ENCODE measurements at regions not wholly inside any gene's neighbourhood (a gene's known extent, or its start where the extent isn't known, plus 50 kb on each side); places are given as distances from the start of the nearest gene placed in this dataset.
"Not testable (repeated sequence)": the region's sequence is repeated elsewhere in the genome, so short reads cannot be mapped to it uniquely, and the experiment has no call there.

DNA sequence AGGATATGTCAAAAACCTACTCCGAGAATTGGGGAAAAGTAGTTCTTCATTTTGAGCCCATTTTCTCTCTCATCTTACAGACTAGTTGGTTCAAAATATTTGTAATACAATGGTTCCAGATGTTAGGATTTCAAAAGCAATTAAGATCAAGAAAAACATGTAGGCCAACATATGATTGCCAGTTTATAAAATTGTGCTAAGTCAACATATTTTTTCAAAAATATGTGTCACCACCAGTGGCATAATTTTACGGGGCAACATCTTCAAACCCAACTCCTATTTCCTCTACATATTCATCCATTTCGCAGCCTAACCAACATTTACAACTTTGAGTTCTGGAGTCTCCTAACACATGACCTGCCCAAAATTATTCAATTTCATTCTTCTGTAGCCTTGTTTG lies 514.5 kb upstream of the TPK1 start:
- H3K4me3 ChIP-seq: no peak overlapping the region
- intact Hi-C loops (cut with DNase I; ENCODE audit: low total_unique reads): no loop called here
- no peak for TF ChIP-seq POLR2A (IDR thresholded peaks at IDR 0.05)
- TF ChIP-seq, protein P1, sequence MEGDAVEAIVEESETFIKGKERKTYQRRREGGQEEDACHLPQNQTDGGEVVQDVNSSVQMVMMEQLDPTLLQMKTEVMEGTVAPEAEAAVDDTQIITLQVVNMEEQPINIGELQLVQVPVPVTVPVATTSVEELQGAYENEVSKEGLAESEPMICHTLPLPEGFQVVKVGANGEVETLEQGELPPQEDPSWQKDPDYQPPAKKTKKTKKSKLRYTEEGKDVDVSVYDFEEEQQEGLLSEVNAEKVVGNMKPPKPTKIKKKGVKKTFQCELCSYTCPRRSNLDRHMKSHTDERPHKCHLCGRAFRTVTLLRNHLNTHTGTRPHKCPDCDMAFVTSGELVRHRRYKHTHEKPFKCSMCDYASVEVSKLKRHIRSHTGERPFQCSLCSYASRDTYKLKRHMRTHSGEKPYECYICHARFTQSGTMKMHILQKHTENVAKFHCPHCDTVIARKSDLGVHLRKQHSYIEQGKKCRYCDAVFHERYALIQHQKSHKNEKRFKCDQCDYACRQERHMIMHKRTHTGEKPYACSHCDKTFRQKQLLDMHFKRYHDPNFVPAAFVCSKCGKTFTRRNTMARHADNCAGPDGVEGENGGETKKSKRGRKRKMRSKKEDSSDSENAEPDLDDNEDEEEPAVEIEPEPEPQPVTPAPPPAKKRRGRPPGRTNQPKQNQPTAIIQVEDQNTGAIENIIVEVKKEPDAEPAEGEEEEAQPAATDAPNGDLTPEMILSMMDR (IDR thresholded peaks at IDR 0.05): no peak

GRCh38 chr7:145349452-145349851 lies 513.6 kb upstream of the TPK1 start:
- H3K4me3 ChIP-seq; H3K9me3 ChIP-seq; DNase-seq; H3K4me1 ChIP-seq; H3K36me3 ChIP-seq; intact Hi-C loops (cut with DNase I; ENCODE audit: low total_unique reads); H3K27me3 ChIP-seq; H3K27ac ChIP-seq: not testable (repeated sequence)

More for the DNA sequence above, 514.5 kb upstream of the TPK1 start:
- Histone ChIP-seq H3K36me3 (no peaks in the 10 kb centered on the region), H3K27me3 (no peaks in the 10 kb centered on the region), H3K4me1 (no peaks in the 10 kb centered on the region), H3K9me3 (no peaks in the 10 kb centered on the region), H3K27ac (no peak overlapping the region)
- DNase-seq: no peak

GRCh38 chr7:145347271-145347670 lies 511.4 kb upstream of the TPK1 start:
- Histone ChIP-seq H3K27ac (no peak overlapping the region), H3K9me3 (no peaks in the 10 kb centered on the region), H3K4me1 (no peaks in the 10 kb centered on the region), H3K27me3 (no peaks in the 10 kb centered on the region), H3K4me3 (no peak overlapping the region), H3K36me3 (no peaks in the 10 kb centered on the region)
- DNase-seq: no peak
- TF ChIP-seq, protein P1 (IDR thresholded peaks at IDR 0.05): no peak
- no peak for TF ChIP-seq POLR2A (IDR thresholded peaks at IDR 0.05)
- intact Hi-C loops (cut with DNase I; ENCODE audit: low total_unique reads): no loop called here

GRCh38 chr7:145339319-145339718 lies 503.5 kb upstream of the TPK1 start:
- TF ChIP-seq, protein P1 (IDR thresholded peaks at IDR 0.05): no peak
- no peak for TF ChIP-seq POLR2A (IDR thresholded peaks at IDR 0.05)
- no peak overlapping the region for H3K4me3 ChIP-seq
- H3K27ac ChIP-seq: no peak overlapping the region
- intact Hi-C loops (cut with DNase I; ENCODE audit: low total_unique reads): no loop called here
- H3K4me1 ChIP-seq: no peaks in the 10 kb centered on the region
- no peak for DNase-seq
- H3K27me3 ChIP-seq: no peaks in the 10 kb centered on the region
- H3K9me3 ChIP-seq: no peaks in the 10 kb centered on the region
- no peaks in the 10 kb centered on the region for H3K36me3 ChIP-seq

GRCh38 chr7:145331522-145331921 lies 495.7 kb upstream of the TPK1 start:
- Histone ChIP-seq H3K4me3 (no peak overlapping the region), H3K27ac (no peak overlapping the region), H3K4me1 (no peaks in the 10 kb centered on the region), H3K9me3 (no peaks in the 10 kb centered on the region), H3K36me3 (no peaks in the 10 kb centered on the region), H3K27me3 (no peaks in the 10 kb centered on the region)
- intact Hi-C loops (cut with DNase I; ENCODE audit: low total_unique reads): no loop called here
- TF ChIP-seq, protein P1 (IDR thresholded peaks at IDR 0.05): no peak
- TF ChIP-seq POLR2A (IDR thresholded peaks at IDR 0.05): no peak
- no peak for DNase-seq

- H3K36me3 ChIP-seq: no peaks in the 10 kb centered on the region
- H3K4me1 ChIP-seq: no peaks in the 10 kb centered on the region
- no peak for DNase-seq
- intact Hi-C loops (cut with DNase I; ENCODE audit: low total_unique reads): no loop called here
- H3K4me3 ChIP-seq: no peak overlapping the region
- no peak for TF ChIP-seq POLR2A (IDR thresholded peaks at IDR 0.05)
- TF ChIP-seq, protein P1 (IDR thresholded peaks at IDR 0.05): no peak
- no peak overlapping the region for H3K27ac ChIP-seq
- no peaks in the 10 kb centered on the region for H3K9me3 ChIP-seq
- H3K27me3 ChIP-seq: no peaks in the 10 kb centered on the region
These were observed 495.2 kb upstream of the TPK1 start for GRCh38 chr7:145331076-145331475.
